ENCODE measurements at regions not wholly inside any gene's neighbourhood (a gene's known extent, or its start where the extent isn't known, plus 50 kb on each side); places are given as distances from the start of the nearest gene placed in this dataset.
"Not testable (repeated sequence)": the region's sequence is repeated elsewhere in the genome, so short reads cannot be mapped to it uniquely, and the experiment has no call there.

DNA sequence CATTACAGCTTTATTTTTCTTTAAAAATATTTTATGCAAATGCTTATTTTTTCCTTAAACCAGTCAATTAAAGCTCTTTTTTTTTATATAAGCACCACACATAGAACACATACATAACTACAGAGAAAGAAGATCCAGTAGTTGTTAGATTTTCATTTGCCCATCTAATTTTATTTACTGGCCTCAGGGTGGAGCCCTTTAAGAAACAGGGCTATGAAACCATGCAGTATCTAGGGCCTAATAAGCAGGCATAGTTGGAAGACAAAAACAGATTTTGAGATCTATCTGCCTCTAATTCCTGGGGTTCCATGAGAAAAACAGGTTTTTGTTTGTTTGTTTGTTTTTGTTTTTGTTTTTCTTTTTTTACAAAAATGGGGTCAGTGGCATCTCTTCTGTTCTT is 120.6 kb downstream of the BCHE start:
- no peaks in the 10 kb centered on the region for H3K27me3 Mint-ChIP-seq
- H3K27ac Mint-ChIP-seq, result no peak overlapping the region
- no peaks in the 10 kb centered on the region for H3K4me1 Mint-ChIP-seq (ENCODE audit: low read depth in 2 of 2)
- ATAC-seq (no peak), DNase-seq (ENCODE audit: low spot score) (no peak)
- H3K4me3 Mint-ChIP-seq, result no peak overlapping the region
- no peaks in the 10 kb centered on the region for H3K36me3 Mint-ChIP-seq
- H3K9me3 Mint-ChIP-seq, result peaks cover 3% of the 10 kb centered on the region

DNA sequence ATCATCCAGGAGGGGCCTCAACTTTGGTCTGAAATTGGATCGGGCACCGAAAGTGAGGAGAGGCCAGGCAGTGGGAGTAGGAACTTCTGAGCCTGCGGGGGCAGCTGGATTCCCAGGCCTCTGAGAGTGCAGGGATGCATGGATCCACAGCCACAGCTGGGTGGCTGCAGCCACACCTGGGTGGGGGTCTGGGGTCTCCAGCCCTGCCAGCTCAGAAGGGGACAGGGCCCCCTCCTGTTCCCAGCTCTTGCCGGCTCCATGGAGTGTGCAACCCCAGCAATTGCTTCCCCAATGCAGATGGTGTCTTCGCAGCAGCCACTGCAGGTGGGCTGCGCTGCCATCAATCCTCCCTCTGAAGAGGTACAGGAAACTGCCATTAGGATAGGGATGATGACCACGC is 123.7 kb downstream of the BCHE start:
- no peak overlapping the region for H3K27ac Mint-ChIP-seq
- no peaks in the 10 kb centered on the region for H3K36me3 Mint-ChIP-seq
- no peaks in the 10 kb centered on the region for H3K27me3 Mint-ChIP-seq

GRCh38 chr3:165712382-165712781 is 124.8 kb downstream of the BCHE start:
- DNase-seq (ENCODE audit: low spot score) (no peak), ATAC-seq (no peak)
- H3K27me3 Mint-ChIP-seq, result no peaks in the 10 kb centered on the region
- H3K9me3 Mint-ChIP-seq, result no peaks in the 10 kb centered on the region
- H3K4me1 Mint-ChIP-seq (ENCODE audit: low read depth in 2 of 2), result no peaks in the 10 kb centered on the region
- no peak overlapping the region for H3K4me3 Mint-ChIP-seq
- no peak overlapping the region for H3K27ac Mint-ChIP-seq
- H3K36me3 Mint-ChIP-seq, result no peaks in the 10 kb centered on the region

More for the DNA sequence above, 123.7 kb downstream of the BCHE start:
- Mint-ChIP-seq H3K4me1 (ENCODE audit: low read depth in 2 of 2) (no peaks in the 10 kb centered on the region), H3K9me3 (peaks cover 3% of the 10 kb centered on the region), H3K4me3 (no peak overlapping the region)
- no peak for DNase-seq (ENCODE audit: low spot score)
- ATAC-seq, result peak in 1 of 2 donors; percentile 9

GRCh38 chr3:165697910-165698309 is 139.3 kb downstream of the BCHE start:
- no peak overlapping the region for H3K4me3 Mint-ChIP-seq
- peaks cover 10% of the 10 kb centered on the region for H3K36me3 Mint-ChIP-seq
- ATAC-seq, result no peak

GRCh38 chr3:165696496-165696895 is 140.7 kb downstream of the BCHE start:
- Mint-ChIP-seq H3K4me1 (ENCODE audit: low read depth in 2 of 2) (no peaks in the 10 kb centered on the region), H3K4me3 (no peak overlapping the region), H3K27ac (no peak overlapping the region), H3K36me3 (peaks cover 10% of the 10 kb centered on the region), H3K9me3 (peaks cover 22% of the 10 kb centered on the region), H3K27me3 (no peaks in the 10 kb centered on the region)
- DNase-seq (ENCODE audit: low spot score) (no peak), ATAC-seq (no peak)

More at GRCh38 chr3:165697910-165698309, 139.3 kb downstream of the BCHE start:
- H3K4me1 Mint-ChIP-seq (ENCODE audit: low read depth in 2 of 2), result no peaks in the 10 kb centered on the region
- H3K27me3 Mint-ChIP-seq, result no peaks in the 10 kb centered on the region
- peaks cover 21% of the 10 kb centered on the region for H3K9me3 Mint-ChIP-seq
- DNase-seq (ENCODE audit: low spot score), result no peak
- H3K27ac Mint-ChIP-seq, result no peak overlapping the region

DNA sequence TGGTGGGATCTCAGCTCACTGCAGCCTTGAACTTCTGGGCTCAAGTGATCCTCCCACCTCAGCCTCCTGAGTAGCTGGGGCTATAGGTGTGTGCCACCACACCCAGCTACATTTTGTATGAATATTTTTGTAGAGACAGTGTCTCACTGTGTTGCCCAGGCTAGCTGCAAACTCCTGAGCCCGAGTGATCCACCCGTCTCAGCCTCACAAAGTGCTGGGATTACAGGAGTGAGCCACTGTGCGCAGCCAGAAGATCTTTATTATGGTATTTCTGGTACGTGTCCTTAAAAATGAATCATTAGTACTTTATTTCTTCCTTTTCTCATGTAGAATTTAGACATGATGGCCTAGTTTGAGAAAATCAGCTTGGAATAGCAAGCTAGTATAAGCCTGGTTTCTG is 153.3 kb downstream of the BCHE start:
- Mint-ChIP-seq H3K27me3 (no peaks in the 10 kb centered on the region), H3K9me3 (peaks cover 7% of the 10 kb centered on the region), H3K27ac (no peak overlapping the region), H3K4me3 (no peak overlapping the region), H3K36me3 (no peaks in the 10 kb centered on the region), H3K4me1 (ENCODE audit: low read depth in 2 of 2) (no peaks in the 10 kb centered on the region)
- no peak for ATAC-seq
- no peak for DNase-seq (ENCODE audit: low spot score)

GRCh38 chr3:165682734-165683133 is 154.5 kb downstream of the BCHE start:
- ATAC-seq (no peak), DNase-seq (ENCODE audit: low spot score) (no peak)
- Mint-ChIP-seq H3K4me3 (no peak overlapping the region), H3K4me1 (ENCODE audit: low read depth in 2 of 2) (no peaks in the 10 kb centered on the region), H3K27me3 (no peaks in the 10 kb centered on the region), H3K27ac (no peak overlapping the region), H3K9me3 (peaks cover 4% of the 10 kb centered on the region), H3K36me3 (no peaks in the 10 kb centered on the region)

DNA sequence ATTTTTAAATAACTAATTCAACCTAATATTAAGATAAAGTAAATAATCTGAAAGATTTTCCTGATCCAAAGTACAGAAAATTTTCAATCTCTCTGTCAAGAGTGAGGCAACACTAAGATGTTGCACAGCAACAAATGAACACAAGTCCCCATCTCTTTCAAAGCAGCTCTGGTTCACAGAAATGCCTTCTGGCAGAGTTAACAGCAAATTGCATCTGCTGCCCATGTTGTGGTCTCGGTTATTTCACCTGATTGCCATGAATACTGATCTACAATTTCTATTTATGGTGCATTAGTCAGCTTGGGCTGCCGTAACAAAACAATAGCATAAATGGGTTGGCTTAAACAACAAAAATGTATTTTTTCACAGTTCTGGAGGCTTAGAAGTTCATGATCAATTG is 167.3 kb downstream of the BCHE start:
- no peaks in the 10 kb centered on the region for H3K27me3 Mint-ChIP-seq
- no peak overlapping the region for H3K27ac Mint-ChIP-seq
- peaks cover 16% of the 10 kb centered on the region for H3K9me3 Mint-ChIP-seq
- no peaks in the 10 kb centered on the region for H3K4me1 Mint-ChIP-seq (ENCODE audit: low read depth in 2 of 2)
- no peaks in the 10 kb centered on the region for H3K36me3 Mint-ChIP-seq
- DNase-seq (ENCODE audit: low spot score), result no peak
- H3K4me3 Mint-ChIP-seq, result no peak overlapping the region
- no peak for ATAC-seq

- no peak overlapping the region for H3K27ac Mint-ChIP-seq
- H3K4me3 Mint-ChIP-seq, result no peak overlapping the region
- H3K27me3 Mint-ChIP-seq, result no peaks in the 10 kb centered on the region
- ATAC-seq (no peak), DNase-seq (ENCODE audit: low spot score) (no peak)
- no peaks in the 10 kb centered on the region for H3K4me1 Mint-ChIP-seq (ENCODE audit: low read depth in 2 of 2)
- no peaks in the 10 kb centered on the region for H3K36me3 Mint-ChIP-seq
- peaks cover 13% of the 10 kb centered on the region for H3K9me3 Mint-ChIP-seq
Measured at GRCh38 chr3:165669504-165669903, 167.7 kb downstream of the BCHE start.

- Mint-ChIP-seq H3K4me1 (ENCODE audit: low read depth in 2 of 2) (no peaks in the 10 kb centered on the region), H3K36me3 (no peaks in the 10 kb centered on the region), H3K27me3 (no peaks in the 10 kb centered on the region), H3K9me3 (peaks cover 10% of the 10 kb centered on the region), H3K4me3 (no peak overlapping the region), H3K27ac (no peak overlapping the region)
- no peak for DNase-seq (ENCODE audit: low spot score)
- no peak for ATAC-seq
Measured at GRCh38 chr3:165667676-165668075, 169.5 kb downstream of the BCHE start.

GRCh38 chr3:165658027-165658426 is 179.2 kb downstream of the BCHE start:
- Mint-ChIP-seq H3K36me3 (no peaks in the 10 kb centered on the region), H3K4me3 (no peak overlapping the region), H3K27ac (no peak overlapping the region), H3K9me3 (peaks cover 23% of the 10 kb centered on the region), H3K27me3 (no peaks in the 10 kb centered on the region), H3K4me1 (ENCODE audit: low read depth in 2 of 2) (no peaks in the 10 kb centered on the region)
- ATAC-seq (no peak), DNase-seq (ENCODE audit: low spot score) (no peak)

GRCh38 chr3:165653130-165653778 is 184.0 kb downstream of the BCHE start:
- no peaks in the 10 kb centered on the region for H3K27me3 Mint-ChIP-seq
- H3K9me3 Mint-ChIP-seq, result peaks cover 13% of the 10 kb centered on the region
- no peak for DNase-seq (ENCODE audit: low spot score)
- H3K4me3 Mint-ChIP-seq, result no peak overlapping the region
- ATAC-seq, result no peak
- no peaks in the 10 kb centered on the region for H3K4me1 Mint-ChIP-seq (ENCODE audit: low read depth in 2 of 2)
- H3K36me3 Mint-ChIP-seq, result no peaks in the 10 kb centered on the region
- no peak overlapping the region for H3K27ac Mint-ChIP-seq

- H3K27ac Mint-ChIP-seq; H3K36me3 Mint-ChIP-seq; DNase-seq (ENCODE audit: low spot score); H3K27me3 Mint-ChIP-seq; H3K4me3 Mint-ChIP-seq; H3K4me1 Mint-ChIP-seq (ENCODE audit: low read depth in 2 of 2); ATAC-seq: not testable (repeated sequence)
- H3K9me3 Mint-ChIP-seq, result peaks cover 12% of the 10 kb centered on the region
Measured at GRCh38 chr3:165649282-165649681, 187.9 kb downstream of the BCHE start.

- H3K9me3 Mint-ChIP-seq, result peaks cover 17% of the 10 kb centered on the region
- ATAC-seq, result no peak
- H3K27me3 Mint-ChIP-seq, result no peaks in the 10 kb centered on the region
Measured at GRCh38 chr3:165645191-165645590, 192.0 kb downstream of the BCHE start.

DNA sequence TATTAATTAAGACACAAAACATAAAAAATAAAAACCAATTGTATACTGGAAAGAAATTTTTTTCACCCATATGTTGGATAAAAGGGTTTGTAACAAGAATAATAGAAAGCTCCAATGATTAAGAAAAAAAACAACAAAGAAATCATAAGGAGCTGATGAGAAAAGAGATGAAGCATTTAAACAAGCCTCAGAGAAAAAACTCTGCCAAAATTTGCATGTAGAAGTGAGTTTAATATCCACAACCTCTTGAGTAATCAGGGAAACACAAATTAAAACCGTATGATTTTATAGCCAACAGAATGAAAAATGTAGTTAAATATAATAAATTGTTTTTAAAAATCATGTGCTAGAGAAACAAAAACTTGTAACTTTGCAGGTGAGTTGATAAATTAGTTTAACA is 192.9 kb downstream of the BCHE start:
- Mint-ChIP-seq H3K36me3 (peaks cover 9% of the 10 kb centered on the region), H3K27ac (no peak overlapping the region), H3K4me1 (ENCODE audit: low read depth in 2 of 2) (no peaks in the 10 kb centered on the region), H3K27me3 (no peaks in the 10 kb centered on the region), H3K4me3 (no peak overlapping the region), H3K9me3 (peaks cover 19% of the 10 kb centered on the region)
- ATAC-seq (no peak), DNase-seq (ENCODE audit: low spot score) (no peak)

More at GRCh38 chr3:165645191-165645590, 192.0 kb downstream of the BCHE start:
- no peaks in the 10 kb centered on the region for H3K4me1 Mint-ChIP-seq (ENCODE audit: low read depth in 2 of 2)
- no peak overlapping the region for H3K27ac Mint-ChIP-seq
- no peak overlapping the region for H3K4me3 Mint-ChIP-seq
- no peak for DNase-seq (ENCODE audit: low spot score)
- peaks cover 9% of the 10 kb centered on the region for H3K36me3 Mint-ChIP-seq
